ELF-1 (cell line): ENCODE measurements at regions not wholly inside any gene's neighbourhood (a gene's known extent, or its start where the extent isn't known, plus 50 kb on each side); places are given as distances from the start of the nearest gene placed in this dataset.

Experiments used
- DNase-seq: peaks from one replicate; pipeline ENCODE4 v3.0.0-alpha.2; 2016; ENCODE audit warnings: low read depth, low spot score

- DNase-seq: no peak
Observed at GRCh38 chr12:126355346-126355745, 1290.1 kb downstream of the AACS start.

GRCh38 chr12:126358806-126359205, 1293.6 kb downstream of the AACS start:
- no peak for DNase-seq

- DNase-seq: no peak
Observed at GRCh38 chr12:126359216-126359615, 1294.0 kb downstream of the AACS start.

- no peak for DNase-seq
Observed at GRCh38 chr12:126361804-126362203, 1296.6 kb downstream of the AACS start.

GRCh38 chr12:126362493-126362892, 1297.3 kb downstream of the AACS start:
- no peak for DNase-seq

- no peak for DNase-seq
Observed at GRCh38 chr12:126362964-126363363, 1297.7 kb downstream of the AACS start.

GRCh38 chr12:126369487-126370463, 1304.5 kb downstream of the AACS start:
- no peak for DNase-seq

GRCh38 chr12:126383506-126383905, 1318.3 kb downstream of the AACS start:
- no peak for DNase-seq

GRCh38 chr12:126384026-126384564, 1318.9 kb downstream of the AACS start:
- DNase-seq: no peak

GRCh38 chr12:126385785-126386184, 1320.5 kb downstream of the AACS start:
- DNase-seq: no peak

GRCh38 chr12:126389220-126389841, 1324.1 kb downstream of the AACS start:
- no peak for DNase-seq

- DNase-seq: no peak
Observed at GRCh38 chr12:126389961-126390360, 1324.7 kb downstream of the AACS start.

GRCh38 chr12:126390969-126391566, 1325.8 kb downstream of the AACS start:
- DNase-seq: no peak

- no peak for DNase-seq
Observed at GRCh38 chr12:126396536-126396935, 1331.3 kb downstream of the AACS start.

- DNase-seq: no peak
Observed at GRCh38 chr12:126397071-126397581, 1331.9 kb downstream of the AACS start.

- DNase-seq: no peak
Observed at GRCh38 chr12:126397660-126398059, 1332.4 kb downstream of the AACS start.

GRCh38 chr12:126400831-126401230, 1335.6 kb downstream of the AACS start:
- no peak for DNase-seq

GRCh38 chr12:126404293-126404881, 1339.2 kb downstream of the AACS start:
- no peak for DNase-seq

- DNase-seq: no peak
Observed at GRCh38 chr12:126418400-126418799, 1353.2 kb downstream of the AACS start.

- no peak for DNase-seq
Observed at GRCh38 chr12:126419131-126419530, 1353.9 kb downstream of the AACS start.

GRCh38 chr12:126424696-126425095, 1359.5 kb downstream of the AACS start:
- no peak for DNase-seq

- DNase-seq: no peak
Observed at GRCh38 chr12:126425264-126425663, 1360.0 kb downstream of the AACS start.
